ENCODE measurements at regions not wholly inside any gene's neighbourhood (a gene's known extent, or its start where the extent isn't known, plus 50 kb on each side); places are given as distances from the start of the nearest gene placed in this dataset.

- DNase-seq: no peak
Measured at GRCh38 chr4:41318839-41319530, 62.3 kb downstream of the UCHL1 start.

DNA sequence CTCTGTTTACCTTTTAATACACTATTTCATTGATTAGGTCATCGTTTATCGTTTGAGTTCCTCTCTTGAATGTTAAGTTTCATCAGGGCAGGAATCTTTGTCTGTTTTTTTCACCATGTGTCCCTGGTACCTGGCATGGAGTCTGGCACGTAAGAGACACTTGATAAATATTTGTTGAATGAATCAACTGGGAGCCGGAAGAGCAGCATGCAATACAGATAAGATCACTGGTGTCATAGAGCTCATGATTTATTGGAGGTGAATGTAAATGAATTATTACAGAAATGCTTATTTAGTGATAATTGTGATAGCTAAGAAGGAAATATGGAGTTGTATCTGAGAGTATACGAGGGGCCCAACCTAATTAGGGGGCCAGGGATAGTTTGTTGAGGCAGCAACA, 62.8 kb downstream of the UCHL1 start:
- no peaks in the 10 kb centered on the region for H3K4me1 ChIP-seq
- no peak for TF ChIP-seq POLR2A (IDR thresholded peaks at IDR 0.05)
- TF ChIP-seq CTCF (IDR thresholded peaks at IDR 0.05): no peak
- no peak for TF ChIP-seq EP300 (IDR thresholded peaks at IDR 0.05)
- TF ChIP-seq POLR2AphosphoS5 (IDR thresholded peaks at IDR 0.05): no peak
- H3K27ac ChIP-seq: no peak overlapping the region
- no peak overlapping the region for H3K4me3 ChIP-seq
- no peak for DNase-seq
- intact Hi-C loops (cut with DNase I): no loop called here
- no peaks in the 10 kb centered on the region for H3K36me3 ChIP-seq
- no peaks in the 10 kb centered on the region for H3K9me3 ChIP-seq
- no peaks in the 10 kb centered on the region for H3K27me3 ChIP-seq
- 40 to 69% methylated on average over 5 of the region's 5 CpGs for WGBS, 2 donors

More at GRCh38 chr4:41318839-41319530, 62.3 kb downstream of the UCHL1 start:
- Histone ChIP-seq H3K4me1 (no peaks in the 10 kb centered on the region), H3K27me3 (no peaks in the 10 kb centered on the region), H3K27ac (no peak overlapping the region), H3K9me3 (no peaks in the 10 kb centered on the region), H3K36me3 (no peaks in the 10 kb centered on the region), H3K4me3 (no peak overlapping the region)
- no peak for TF ChIP-seq CTCF (IDR thresholded peaks at IDR 0.05)
- WGBS, 2 donors: 70 to 78% methylated on average over 6 of the region's 6 CpGs
- intact Hi-C loops (cut with DNase I): no loop called here

DNA sequence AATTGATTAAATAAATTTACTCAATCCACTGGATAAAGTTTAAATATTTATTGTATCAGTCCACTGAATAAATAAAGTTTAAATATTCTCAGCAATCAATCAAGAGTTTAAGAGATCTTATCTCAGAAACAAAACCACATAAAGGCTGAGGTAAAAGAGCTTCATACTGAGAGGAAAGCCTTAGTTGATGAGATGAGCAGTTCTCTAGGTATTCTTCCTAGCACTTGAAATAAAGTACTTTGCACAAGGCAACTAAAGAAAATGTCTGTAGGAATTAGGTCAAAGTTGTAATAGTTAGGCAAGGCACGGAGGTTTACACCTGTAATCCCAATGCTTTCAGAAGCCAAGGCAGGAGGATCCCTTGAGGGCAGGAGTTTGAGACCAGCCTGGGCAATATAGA, 63.5 kb downstream of the UCHL1 start:
- no peaks in the 10 kb centered on the region for H3K27me3 ChIP-seq
- H3K4me3 ChIP-seq: no peak overlapping the region
- H3K4me1 ChIP-seq: no peaks in the 10 kb centered on the region
- H3K27ac ChIP-seq: no peak overlapping the region
- 66 to 90% methylated on average over 1 of the region's 1 CpG for WGBS, 2 donors
- TF ChIP-seq EP300 (IDR thresholded peaks at IDR 0.05) (no peak), POLR2A (IDR thresholded peaks at IDR 0.05) (no peak), CTCF (IDR thresholded peaks at IDR 0.05) (no peak), POLR2AphosphoS5 (IDR thresholded peaks at IDR 0.05) (no peak)
- DNase-seq: no peak
- H3K36me3 ChIP-seq: no peaks in the 10 kb centered on the region
- H3K9me3 ChIP-seq: no peaks in the 10 kb centered on the region
- intact Hi-C loops (cut with DNase I): no loop called here

GRCh38 chr4:41320786-41321185, 64.1 kb downstream of the UCHL1 start:
- TF ChIP-seq POLR2AphosphoS5 (IDR thresholded peaks at IDR 0.05) (no peak), EP300 (IDR thresholded peaks at IDR 0.05) (no peak), POLR2A (IDR thresholded peaks at IDR 0.05) (no peak)
- 0% methylated on average over 1 of the region's 1 CpG for WGBS, 2 donors
- H3K9me3 ChIP-seq: no peaks in the 10 kb centered on the region
- H3K4me3 ChIP-seq: no peak overlapping the region
- no peaks in the 10 kb centered on the region for H3K36me3 ChIP-seq
- no peaks in the 10 kb centered on the region for H3K27me3 ChIP-seq
- intact Hi-C loops (cut with DNase I): no loop called here
- no peak for DNase-seq
- no peaks in the 10 kb centered on the region for H3K4me1 ChIP-seq
- no peak overlapping the region for H3K27ac ChIP-seq

GRCh38 chr4:41321216-41321945, 64.7 kb downstream of the UCHL1 start:
- no peak overlapping the region for H3K27ac ChIP-seq
- no peaks in the 10 kb centered on the region for H3K4me1 ChIP-seq
- H3K9me3 ChIP-seq: no peaks in the 10 kb centered on the region
- intact Hi-C loops (cut with DNase I): no loop called here
- H3K36me3 ChIP-seq: no peaks in the 10 kb centered on the region
- TF ChIP-seq CTCF (IDR thresholded peaks at IDR 0.05) (no peak), POLR2A (IDR thresholded peaks at IDR 0.05) (no peak), POLR2AphosphoS5 (IDR thresholded peaks at IDR 0.05) (no peak), EP300 (IDR thresholded peaks at IDR 0.05) (no peak)
- no peak overlapping the region for H3K4me3 ChIP-seq
- no peaks in the 10 kb centered on the region for H3K27me3 ChIP-seq
- no peak for DNase-seq

All from sigmoid colon (tissue), 6 donors.